WTC11 (cell line): ENCODE measurements at regions not wholly inside any gene's neighbourhood (a gene's known extent, or its start where the extent isn't known, plus 50 kb on each side); places are given as distances from the start of the nearest gene placed in this dataset.

Experiments used
- OVOL2 ChIP-seq: fragments of 250-450 bp; sonication (Bioruptor Pico); IDR thresholded peaks from 2 replicates; pipeline ENCODE4 v1.9.0; 2021; ENCODE audit warnings: mild to moderate bottlenecking, borderline replicate concordance
- TCF7 ChIP-seq: sonication (generic); formaldehyde crosslinking; IDR thresholded peaks from 2 replicates; pipeline ENCODE4 v1.8.0; 2022; ENCODE audit warnings: mild to moderate bottlenecking, low read depth, missing genetic modification reagents, moderate library complexity
- TP53 ChIP-seq: sonication (generic); formaldehyde crosslinking; IDR thresholded peaks from 2 replicates; pipeline ENCODE4 v1.8.1; 2023; ENCODE audit warnings: mild to moderate bottlenecking, missing genetic modification reagents
- TF ChIP-seq, protein P1 (sequence below): fragments of 200-600 bp; IDR thresholded peaks from 2 replicates; pipeline ENCODE4 v1.8.0; 2022; ENCODE audit warnings: antibody characterized with exemption

DNA sequence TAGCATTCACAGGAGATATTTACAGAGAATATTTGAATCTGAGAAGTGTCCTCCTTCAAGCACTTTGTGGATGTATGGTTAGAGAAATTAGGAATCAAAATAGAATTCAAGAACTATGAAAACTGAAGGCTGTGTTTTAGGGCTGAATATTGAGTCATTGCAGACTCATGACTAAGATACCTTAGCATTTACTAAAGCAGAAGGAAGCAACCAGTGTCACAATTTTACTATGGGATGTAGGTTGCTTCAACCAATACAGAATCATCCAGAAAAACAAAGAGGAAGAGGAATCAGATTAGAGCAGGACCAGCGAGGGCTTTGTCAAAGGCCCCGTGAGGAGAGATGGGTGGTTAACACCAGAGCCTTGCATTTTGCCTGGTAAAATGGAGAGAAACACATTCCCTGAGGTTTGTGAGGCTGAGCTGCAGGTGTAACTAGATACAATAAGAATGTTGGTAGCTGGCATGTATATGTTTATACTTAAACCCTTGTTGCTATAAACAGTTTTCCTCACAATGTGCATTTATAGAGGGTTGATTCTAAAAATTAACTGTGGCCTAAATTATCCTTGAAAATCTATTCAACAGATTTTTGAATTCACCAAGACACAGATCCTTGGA is 518.1 kb downstream of the AGTPBP1 start:
- TF ChIP-seq OVOL2 (CRISPR knock-in tag) (no peak), TP53 (CRISPR knock-in tag) (no peak), TCF7 (CRISPR knock-in tag) (no peak)
- TF ChIP-seq, protein P1, sequence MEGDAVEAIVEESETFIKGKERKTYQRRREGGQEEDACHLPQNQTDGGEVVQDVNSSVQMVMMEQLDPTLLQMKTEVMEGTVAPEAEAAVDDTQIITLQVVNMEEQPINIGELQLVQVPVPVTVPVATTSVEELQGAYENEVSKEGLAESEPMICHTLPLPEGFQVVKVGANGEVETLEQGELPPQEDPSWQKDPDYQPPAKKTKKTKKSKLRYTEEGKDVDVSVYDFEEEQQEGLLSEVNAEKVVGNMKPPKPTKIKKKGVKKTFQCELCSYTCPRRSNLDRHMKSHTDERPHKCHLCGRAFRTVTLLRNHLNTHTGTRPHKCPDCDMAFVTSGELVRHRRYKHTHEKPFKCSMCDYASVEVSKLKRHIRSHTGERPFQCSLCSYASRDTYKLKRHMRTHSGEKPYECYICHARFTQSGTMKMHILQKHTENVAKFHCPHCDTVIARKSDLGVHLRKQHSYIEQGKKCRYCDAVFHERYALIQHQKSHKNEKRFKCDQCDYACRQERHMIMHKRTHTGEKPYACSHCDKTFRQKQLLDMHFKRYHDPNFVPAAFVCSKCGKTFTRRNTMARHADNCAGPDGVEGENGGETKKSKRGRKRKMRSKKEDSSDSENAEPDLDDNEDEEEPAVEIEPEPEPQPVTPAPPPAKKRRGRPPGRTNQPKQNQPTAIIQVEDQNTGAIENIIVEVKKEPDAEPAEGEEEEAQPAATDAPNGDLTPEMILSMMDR = no peak
